OCI-LY1 (cell line): ENCODE measurements at regions not wholly inside any gene's neighbourhood (a gene's known extent, or its start where the extent isn't known, plus 50 kb on each side); places are given as distances from the start of the nearest gene placed in this dataset.

Source experiments
- H2AFZ ChIP-seq: fragments of 200-600 bp; sonication (generic), shearing (Covaris generic); 2 replicates; pipeline ENCODE4 v1.6.0; 2014; ENCODE audit warnings: antibody characterized with exemption, mild to moderate bottlenecking, low read length
- H3F3A ChIP-seq: fragments of 200-600 bp; sonication (generic), shearing (Covaris generic); 2 replicates; pipeline ENCODE4 v1.6.0; 2014; ENCODE audit warnings: mild to moderate bottlenecking, antibody characterized with exemption, low read length, moderate library complexity; ENCODE audit not compliant: insufficient read depth
- H3K27ac ChIP-seq: fragments of 200-600 bp; sonication (generic); 2 replicates; pipeline ENCODE4 v1.5.1; 2014; ENCODE audit warnings: low read length, mixed run types, mild to moderate bottlenecking, low read depth; ENCODE audit not compliant: poor library complexity, severe bottlenecking
- H3K27me3 ChIP-seq: fragments of 200-600 bp; sonication (generic); 2 replicates; pipeline ENCODE4 v1.6.0; 2014; ENCODE audit warnings: antibody characterized with exemption, mild to moderate bottlenecking, low read length, moderate library complexity; ENCODE audit not compliant: insufficient read depth
- H3K36me3 ChIP-seq: fragments of 200-600 bp; sonication (generic); 2 replicates; pipeline ENCODE4 v1.6.1; 2014; ENCODE audit warnings: mild to moderate bottlenecking, antibody characterized with exemption, low read length, moderate library complexity, mixed read lengths; ENCODE audit not compliant: insufficient read depth
- H3K4me1 ChIP-seq: fragments of 200-600 bp; sonication (generic); 2 replicates; pipeline ENCODE4 v1.5.1; 2014; ENCODE audit warnings: mild to moderate bottlenecking, low read length, moderate library complexity; ENCODE audit not compliant: insufficient read depth, severe bottlenecking
- H3K4me2 ChIP-seq: fragments of 200-600 bp; sonication (generic), shearing (Covaris generic); 2 replicates; pipeline ENCODE4 v1.6.1; 2014; ENCODE audit warnings: low read length
- H3K4me3 ChIP-seq: fragments of 200-600 bp; sonication (generic); 2 replicates; pipeline ENCODE4 v1.5.1; 2014; ENCODE audit warnings: low read length, low read depth, mild to moderate bottlenecking, mixed read lengths; ENCODE audit not compliant: poor library complexity, severe bottlenecking
- H3K79me2 ChIP-seq: fragments of 200-600 bp; shearing (Covaris generic); 2 replicates; pipeline ENCODE4 v1.6.1; 2016; ENCODE audit warnings: mixed run types, low read length, mixed read lengths; ENCODE audit not compliant: insufficient read depth
- H3K9ac ChIP-seq: fragments of 200-600 bp; sonication (generic), shearing (Covaris generic); 2 replicates; pipeline ENCODE4 v1.6.1; 2014; ENCODE audit warnings: mild to moderate bottlenecking, low read length, mixed read lengths
- H3K9me2 ChIP-seq: fragments of 200-600 bp; sonication (generic), shearing (Covaris generic); 2 replicates; pipeline ENCODE4 v1.6.1; 2014; ENCODE audit warnings: low read depth, mild to moderate bottlenecking, low read length, mixed read lengths
- H3K9me3 ChIP-seq: fragments of 200-600 bp; shearing (Covaris generic); 2 replicates; pipeline ENCODE4 v1.6.1; 2014; ENCODE audit warnings: low read length, mixed read lengths
- H4K20me1 ChIP-seq: fragments of 200-600 bp; sonication (generic), shearing (Covaris generic); 2 replicates; pipeline ENCODE4 v1.6.0; 2016; ENCODE audit warnings: mild to moderate bottlenecking, low read length; ENCODE audit not compliant: insufficient read depth
- CTCF ChIP-seq: fragments of 200-600 bp; sonication (generic), shearing (Covaris generic); IDR thresholded peaks from 2 replicates; pipeline ENCODE4 v1.5.1; 2017; ENCODE audit warnings: mild to moderate bottlenecking, antibody characterized with exemption, low read length, moderate library complexity, mixed read lengths
- EZH2 ChIP-seq: fragments of 200-600 bp; sonication (generic), shearing (Covaris generic); IDR thresholded peaks from 2 replicates; pipeline ENCODE4 v1.8.0; 2017; ENCODE audit warnings: borderline replicate concordance, mixed run types, mild to moderate bottlenecking, antibody characterized with exemption, low read length, moderate library complexity, mixed read lengths

DNA sequence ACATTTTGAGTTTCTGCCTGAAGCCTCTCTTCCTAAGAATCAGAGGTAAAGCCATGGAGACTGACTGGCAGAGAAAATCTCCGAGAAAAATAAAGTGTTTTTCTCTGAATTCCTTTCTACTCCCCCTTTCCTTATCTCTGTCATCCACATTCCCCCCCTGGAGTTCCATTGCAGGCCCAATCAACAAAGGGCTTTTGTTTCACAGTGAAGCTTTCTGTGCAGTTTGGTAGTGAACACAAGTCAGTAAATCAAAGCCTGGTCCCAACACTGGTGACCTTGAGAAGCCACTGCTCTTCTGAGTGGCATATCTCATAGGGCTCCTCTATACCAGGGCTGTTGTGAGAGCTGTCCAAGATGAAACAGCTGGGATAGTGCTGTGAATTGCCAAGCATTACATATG lies 228.4 kb downstream of the SEC16B start:
- no peak overlapping the region for H3K27ac ChIP-seq
- no peaks in the 10 kb centered on the region for H3K9me2 ChIP-seq
- H3K36me3 ChIP-seq: no peaks in the 10 kb centered on the region
- no peak overlapping the region for H3K4me3 ChIP-seq
- H3F3A ChIP-seq: no peaks in the 10 kb centered on the region
- H4K20me1 ChIP-seq: no peaks in the 10 kb centered on the region
- no peaks in the 10 kb centered on the region for H3K4me1 ChIP-seq
- no peak for TF ChIP-seq EZH2
- TF ChIP-seq CTCF: no peak
- H3K4me2 ChIP-seq: no peak overlapping the region
- no peaks in the 10 kb centered on the region for H3K27me3 ChIP-seq
- H3K9ac ChIP-seq: no peak overlapping the region
- H3K79me2 ChIP-seq: no peaks in the 10 kb centered on the region
- no peak overlapping the region for H2AFZ ChIP-seq
- no peaks in the 10 kb centered on the region for H3K9me3 ChIP-seq

DNA sequence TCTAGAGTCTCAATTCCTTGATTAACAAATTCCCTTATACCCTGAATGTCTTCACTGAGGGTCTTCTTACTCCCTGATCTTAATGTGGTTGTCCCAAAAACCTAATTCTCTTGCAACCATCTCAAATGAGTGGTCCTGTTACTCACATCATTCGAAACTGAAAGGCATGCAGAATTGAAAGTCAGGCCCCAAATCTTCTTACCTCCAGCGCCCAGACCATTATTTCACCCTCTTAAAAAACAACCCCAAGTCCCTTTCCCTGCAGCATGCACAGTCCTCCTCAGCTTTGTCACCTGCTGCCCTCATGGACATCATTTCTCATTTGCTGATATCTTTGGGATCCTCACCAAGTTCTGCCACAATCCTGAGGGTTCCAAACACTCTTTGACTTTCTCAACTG lies 230.1 kb downstream of the SEC16B start:
- H3F3A ChIP-seq: no peaks in the 10 kb centered on the region
- H3K4me1 ChIP-seq: no peaks in the 10 kb centered on the region
- no peak overlapping the region for H3K27ac ChIP-seq
- H3K27me3 ChIP-seq: no peaks in the 10 kb centered on the region
- H3K9ac ChIP-seq: no peak overlapping the region
- no peaks in the 10 kb centered on the region for H3K79me2 ChIP-seq
- H4K20me1 ChIP-seq: no peaks in the 10 kb centered on the region
- H3K9me3 ChIP-seq: no peaks in the 10 kb centered on the region
- no peak overlapping the region for H3K4me2 ChIP-seq
- no peak for TF ChIP-seq EZH2
- TF ChIP-seq CTCF: no peak
- H3K36me3 ChIP-seq: no peaks in the 10 kb centered on the region
- no peak overlapping the region for H3K4me3 ChIP-seq
- H2AFZ ChIP-seq: no peak overlapping the region
- H3K9me2 ChIP-seq: no peaks in the 10 kb centered on the region

- Histone ChIP-seq H3K9me3 (no peaks in the 10 kb centered on the region), H4K20me1 (no peaks in the 10 kb centered on the region)
Measured at GRCh38 chr1:177737456-177737855, 232.4 kb downstream of the SEC16B start.

More at GRCh38 chr1:177737456-177737855, 232.4 kb downstream of the SEC16B start:
- Histone ChIP-seq H3K79me2 (no peaks in the 10 kb centered on the region), H3K4me1 (no peaks in the 10 kb centered on the region), H3F3A (no peaks in the 10 kb centered on the region), H3K9me2 (no peaks in the 10 kb centered on the region), H3K9ac (no peak overlapping the region), H3K27me3 (no peaks in the 10 kb centered on the region), H3K27ac (no peak overlapping the region), H3K36me3 (no peaks in the 10 kb centered on the region), H3K4me3 (no peak overlapping the region), H2AFZ (no peak overlapping the region), H3K4me2 (no peak overlapping the region)
- TF ChIP-seq EZH2 (no peak), CTCF (no peak)
